ENCODE measurements at regions not wholly inside any gene's neighbourhood (a gene's known extent, or its start where the extent isn't known, plus 50 kb on each side); places are given as distances from the start of the nearest gene placed in this dataset.

DNA sequence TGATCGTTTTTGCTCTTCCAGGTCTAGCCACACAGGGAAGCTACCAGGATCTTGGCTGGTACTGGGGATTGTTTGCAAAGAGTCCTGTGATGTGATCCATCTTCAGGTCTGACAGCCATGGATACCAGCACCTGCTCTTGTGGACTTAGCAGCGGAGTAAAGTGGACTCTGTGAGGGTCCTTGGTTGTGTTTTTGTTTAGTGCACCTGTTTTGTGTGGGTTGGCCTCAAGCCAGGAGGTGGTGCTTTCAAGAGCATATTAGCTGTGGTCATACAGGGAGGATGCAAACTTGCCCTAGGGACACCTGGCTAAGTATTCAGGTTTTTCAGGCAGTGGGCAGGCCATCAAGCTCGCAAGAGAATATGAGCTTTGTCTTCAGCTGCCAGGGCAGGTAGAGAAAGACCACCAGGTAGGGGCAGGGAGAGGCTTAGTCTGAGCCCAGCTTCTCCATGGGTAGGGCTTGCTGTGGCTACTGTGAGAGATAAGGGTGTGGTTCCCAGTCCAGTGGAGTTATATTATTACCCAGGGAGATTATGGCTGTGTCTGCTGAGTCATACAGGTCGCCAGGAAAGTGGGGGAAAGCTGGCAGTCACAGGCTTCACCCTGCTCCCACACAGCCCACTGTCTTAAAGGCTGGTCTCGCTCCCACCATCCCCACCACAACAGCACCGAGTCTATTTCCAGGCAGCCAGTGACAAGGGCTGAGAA, 293.7 kb downstream of the PCDH18 start:
- H3K4me1 ChIP-seq = peaks cover 4% of the 10 kb centered on the region; the same call in 1 of the 2 replicates
- no peaks in the 10 kb centered on the region for H3K9me3 ChIP-seq
- H3K4me3 ChIP-seq (ENCODE audit: low read depth, low read length) = no peak overlapping the region
- DNase-seq = peak; percentile 4
- H3K36me3 ChIP-seq = no peaks in the 10 kb centered on the region
- TF ChIP-seq CTCF (IDR thresholded peaks at IDR 0.05; ENCODE audit: low read depth, low read length) = no peak
- no peaks in the 10 kb centered on the region for H3K27me3 ChIP-seq

DNA sequence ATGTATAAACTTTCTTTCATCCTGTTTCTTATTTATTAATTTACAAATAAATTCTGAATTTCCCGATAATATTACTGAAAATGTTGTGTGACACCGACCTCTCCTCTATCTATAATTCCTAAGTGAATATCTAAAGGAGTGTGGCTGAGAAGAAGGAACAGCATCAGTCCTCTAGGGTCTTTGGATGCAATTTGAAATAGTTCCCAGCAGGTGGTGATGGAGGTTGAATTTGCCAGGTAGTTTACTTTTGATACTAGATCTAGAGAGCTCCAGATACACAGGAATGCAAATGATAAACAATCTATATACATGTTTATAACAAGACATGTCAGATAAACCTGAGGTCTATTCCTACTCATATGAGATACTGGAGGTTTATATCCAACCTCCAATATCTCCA, 305.4 kb downstream of the PCDH18 start:
- no peak for DNase-seq
- Histone ChIP-seq H3K4me1 (no peaks in the 10 kb centered on the region), H3K27me3 (no peaks in the 10 kb centered on the region), H3K4me3 (ENCODE audit: low read depth, low read length) (no peak overlapping the region), H3K36me3 (no peaks in the 10 kb centered on the region), H3K9me3 (no peaks in the 10 kb centered on the region)
- TF ChIP-seq CTCF (IDR thresholded peaks at IDR 0.05; ENCODE audit: low read depth, low read length) = peak; percentile 71

- H3K27me3 ChIP-seq = no peaks in the 10 kb centered on the region
- H3K36me3 ChIP-seq = no peaks in the 10 kb centered on the region
- no peak for DNase-seq
- no peak for TF ChIP-seq CTCF (IDR thresholded peaks at IDR 0.05; ENCODE audit: low read depth, low read length)
- no peaks in the 10 kb centered on the region for H3K4me1 ChIP-seq
- no peak overlapping the region for H3K4me3 ChIP-seq (ENCODE audit: low read depth, low read length)
- H3K9me3 ChIP-seq = no peaks in the 10 kb centered on the region
Measured at GRCh38 chr4:137226221-137226620, 306.1 kb downstream of the PCDH18 start.

DNA sequence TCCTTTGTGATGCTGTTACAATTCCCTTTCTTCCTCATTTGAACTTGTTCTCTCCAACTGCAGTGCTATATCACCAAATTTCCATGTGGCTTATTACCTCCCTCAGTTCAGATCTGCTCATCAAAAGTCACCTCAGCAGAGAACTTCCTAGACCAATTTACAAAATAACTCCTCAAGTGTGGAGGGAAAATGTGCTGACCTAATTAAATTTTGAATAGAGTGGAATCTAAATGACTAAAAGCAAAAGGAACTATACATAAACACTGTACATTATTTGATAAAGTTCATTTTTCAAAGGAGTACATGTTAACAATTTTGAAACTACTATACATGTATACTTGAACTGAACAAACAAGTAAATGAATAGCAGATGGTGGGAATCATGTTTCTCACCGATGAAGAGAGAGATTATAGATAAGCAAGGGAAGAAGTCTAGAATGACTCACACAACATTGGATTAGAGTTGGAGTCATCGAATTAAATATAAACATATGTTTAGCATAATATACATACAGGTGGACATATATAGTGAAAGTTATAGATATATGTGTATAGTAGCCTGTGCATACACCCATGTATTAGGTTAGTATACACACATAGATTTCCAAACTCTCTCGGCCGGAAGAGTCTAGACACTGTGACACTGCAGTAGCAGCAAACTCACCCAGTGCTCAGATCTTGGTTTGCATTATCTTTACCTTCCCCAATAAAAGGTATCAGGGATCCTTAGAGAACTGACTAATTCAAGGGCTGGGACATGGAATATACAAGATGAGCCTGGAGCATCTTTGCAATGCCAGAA, 318.7 kb downstream of the PCDH18 start:
- no peaks in the 10 kb centered on the region for H3K36me3 ChIP-seq
- no peak for DNase-seq
- H3K9me3 ChIP-seq = no peaks in the 10 kb centered on the region
- no peaks in the 10 kb centered on the region for H3K27me3 ChIP-seq
- H3K4me3 ChIP-seq (ENCODE audit: low read depth, low read length) = no peak overlapping the region
- TF ChIP-seq CTCF (IDR thresholded peaks at IDR 0.05; ENCODE audit: low read depth, low read length) = no peak
- peaks cover 15% of the 10 kb centered on the region for H3K4me1 ChIP-seq

DNA sequence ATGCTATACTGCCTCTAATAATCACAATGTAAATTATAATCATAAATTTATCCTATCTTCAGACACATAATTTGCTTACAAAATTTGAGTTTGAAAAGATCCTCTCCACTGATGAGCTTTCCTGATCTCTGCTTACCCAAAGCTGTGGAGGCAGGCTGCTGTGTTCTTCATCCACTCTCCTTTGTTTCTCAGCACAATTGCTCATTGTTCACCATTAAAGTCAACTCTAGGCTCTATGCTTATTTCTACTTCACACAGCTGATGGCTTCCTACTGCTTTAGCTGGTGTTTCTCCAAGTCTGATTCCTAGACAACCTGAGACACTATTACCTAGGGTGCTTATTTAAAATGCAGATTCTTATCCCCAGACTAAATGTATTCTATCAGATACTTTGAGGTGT, 319.7 kb downstream of the PCDH18 start:
- Histone ChIP-seq H3K9me3 (no peaks in the 10 kb centered on the region), H3K4me3 (ENCODE audit: low read depth, low read length) (no peak overlapping the region), H3K36me3 (no peaks in the 10 kb centered on the region), H3K27me3 (no peaks in the 10 kb centered on the region), H3K4me1 (peaks cover 15% of the 10 kb centered on the region)
- TF ChIP-seq CTCF (IDR thresholded peaks at IDR 0.05; ENCODE audit: low read depth, low read length) = no peak
- DNase-seq = no peak

- H3K4me3 ChIP-seq (ENCODE audit: low read depth, low read length) = no peak overlapping the region
- no peak for DNase-seq
- no peaks in the 10 kb centered on the region for H3K36me3 ChIP-seq
- no peak for TF ChIP-seq CTCF (IDR thresholded peaks at IDR 0.05; ENCODE audit: low read depth, low read length)
- H3K4me1 ChIP-seq = peaks cover 15% of the 10 kb centered on the region
- no peaks in the 10 kb centered on the region for H3K9me3 ChIP-seq
- no peaks in the 10 kb centered on the region for H3K27me3 ChIP-seq
Measured at GRCh38 chr4:137209240-137209639, 323.1 kb downstream of the PCDH18 start.

All from BE2C (cell line).